ENCODE measurements at regions not wholly inside any gene's neighbourhood (a gene's known extent, or its start where the extent isn't known, plus 50 kb on each side); places are given as distances from the start of the nearest gene placed in this dataset.

DNA sequence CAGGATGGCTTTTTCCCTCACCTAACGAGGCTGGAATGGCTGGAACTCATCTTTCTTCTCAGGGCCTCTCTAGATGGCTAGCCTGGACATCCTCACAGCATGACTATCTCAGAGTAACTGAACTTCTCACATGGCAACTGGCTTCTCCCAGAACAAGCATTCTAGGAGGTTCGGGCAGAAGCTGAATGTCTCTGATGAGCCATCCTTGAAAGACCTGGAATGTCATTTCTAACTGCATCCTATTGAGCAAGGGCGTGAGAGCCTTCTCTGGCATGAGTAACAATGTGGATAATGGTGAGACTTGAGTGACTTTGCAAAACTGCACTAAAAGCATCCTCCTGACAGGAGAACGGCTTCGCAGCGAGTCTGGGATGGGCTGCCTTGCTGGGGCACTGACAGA lies 487.7 kb downstream of the MAT2B start:
- DNase-seq (ENCODE audit: low read depth) = no peak
- no peak overlapping the region for H3K4me3 ChIP-seq (ENCODE audit: low read depth, low read length)
- TF ChIP-seq, protein P1, sequence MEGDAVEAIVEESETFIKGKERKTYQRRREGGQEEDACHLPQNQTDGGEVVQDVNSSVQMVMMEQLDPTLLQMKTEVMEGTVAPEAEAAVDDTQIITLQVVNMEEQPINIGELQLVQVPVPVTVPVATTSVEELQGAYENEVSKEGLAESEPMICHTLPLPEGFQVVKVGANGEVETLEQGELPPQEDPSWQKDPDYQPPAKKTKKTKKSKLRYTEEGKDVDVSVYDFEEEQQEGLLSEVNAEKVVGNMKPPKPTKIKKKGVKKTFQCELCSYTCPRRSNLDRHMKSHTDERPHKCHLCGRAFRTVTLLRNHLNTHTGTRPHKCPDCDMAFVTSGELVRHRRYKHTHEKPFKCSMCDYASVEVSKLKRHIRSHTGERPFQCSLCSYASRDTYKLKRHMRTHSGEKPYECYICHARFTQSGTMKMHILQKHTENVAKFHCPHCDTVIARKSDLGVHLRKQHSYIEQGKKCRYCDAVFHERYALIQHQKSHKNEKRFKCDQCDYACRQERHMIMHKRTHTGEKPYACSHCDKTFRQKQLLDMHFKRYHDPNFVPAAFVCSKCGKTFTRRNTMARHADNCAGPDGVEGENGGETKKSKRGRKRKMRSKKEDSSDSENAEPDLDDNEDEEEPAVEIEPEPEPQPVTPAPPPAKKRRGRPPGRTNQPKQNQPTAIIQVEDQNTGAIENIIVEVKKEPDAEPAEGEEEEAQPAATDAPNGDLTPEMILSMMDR (IDR thresholded peaks at IDR 0.05; ENCODE audit: low read depth, low read length, missing control alignments) = no peak

DNA sequence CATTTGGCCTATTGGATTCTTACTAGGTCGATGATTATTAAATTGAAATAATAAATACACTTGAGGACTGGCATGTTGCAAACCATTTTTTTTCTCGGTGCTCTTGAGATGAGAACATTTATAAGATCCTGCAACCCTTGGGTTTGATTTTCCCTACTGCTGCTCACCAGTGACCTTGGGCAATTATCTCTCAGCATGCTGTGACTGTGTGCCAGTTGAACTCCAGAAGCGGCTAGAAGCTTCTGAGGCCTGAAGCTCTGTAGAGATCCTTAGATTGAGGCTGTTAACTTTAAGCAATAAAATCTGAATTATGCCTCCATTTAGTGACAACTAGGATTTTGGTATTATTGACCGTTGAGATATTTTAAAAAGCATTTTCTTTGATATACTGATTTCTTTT lies 489.8 kb downstream of the MAT2B start:
- H3K4me3 ChIP-seq (ENCODE audit: low read depth, low read length) = no peak overlapping the region
- DNase-seq (ENCODE audit: low read depth) = no peak
- TF ChIP-seq, protein P1 (IDR thresholded peaks at IDR 0.05; ENCODE audit: low read depth, low read length, missing control alignments) = no peak

DNA sequence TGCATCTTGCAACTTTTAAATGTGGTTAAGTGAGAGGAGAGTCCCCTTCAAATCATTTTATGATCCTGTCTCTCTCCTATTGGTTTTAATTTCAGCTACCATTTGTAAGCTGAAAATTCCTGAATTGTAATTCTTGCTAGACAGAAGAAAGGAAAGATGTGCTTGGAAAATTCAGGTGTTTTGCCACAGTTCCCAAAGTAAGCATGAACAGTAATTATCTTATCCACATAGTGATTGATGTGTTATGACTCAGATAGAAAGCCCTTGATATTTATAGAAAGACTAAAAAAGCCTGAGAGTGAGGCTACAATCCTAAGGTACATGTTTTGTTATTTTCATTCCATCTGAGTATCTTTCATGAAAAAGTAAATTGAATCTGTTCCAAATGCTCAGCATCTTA lies 492.5 kb downstream of the MAT2B start:
- DNase-seq (ENCODE audit: low read depth) = no peak
- H3K4me3 ChIP-seq (ENCODE audit: low read depth, low read length) = no peak overlapping the region
- TF ChIP-seq, protein P1 (IDR thresholded peaks at IDR 0.05; ENCODE audit: low read depth, low read length, missing control alignments) = no peak

DNA sequence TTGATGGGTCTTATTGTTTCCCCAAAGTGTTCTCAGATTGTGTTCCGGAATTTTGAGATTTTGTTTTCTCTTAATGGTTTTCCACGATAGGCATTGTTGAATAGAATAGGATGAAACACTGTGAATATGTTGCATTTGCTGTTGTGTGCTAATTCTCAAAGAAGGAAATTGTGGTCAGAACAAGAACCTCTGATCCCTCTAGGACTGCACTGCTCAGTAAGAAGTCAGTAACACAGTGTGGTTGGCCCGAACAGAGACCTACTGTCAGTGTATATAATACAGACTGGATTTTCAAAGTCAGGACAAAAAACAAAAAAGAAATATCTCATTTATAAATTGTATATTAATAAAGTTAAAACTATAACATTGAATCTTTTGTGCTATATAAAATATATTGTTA lies 494.8 kb downstream of the MAT2B start:
- DNase-seq (ENCODE audit: low read depth) = no peak
- TF ChIP-seq, protein P1 (IDR thresholded peaks at IDR 0.05; ENCODE audit: low read depth, low read length, missing control alignments) = no peak
- H3K4me3 ChIP-seq (ENCODE audit: low read depth, low read length) = no peak overlapping the region

- TF ChIP-seq, protein P1 (IDR thresholded peaks at IDR 0.05; ENCODE audit: low read depth, low read length, missing control alignments) = no peak
- no peak overlapping the region for H3K4me3 ChIP-seq (ENCODE audit: low read depth, low read length)
- no peak for DNase-seq (ENCODE audit: low read depth)
These were observed 495.4 kb downstream of the MAT2B start for GRCh38 chr5:164000819-164001218.

GRCh38 chr5:164002214-164002613 lies 496.8 kb downstream of the MAT2B start:
- no peak overlapping the region for H3K4me3 ChIP-seq (ENCODE audit: low read depth, low read length)
- TF ChIP-seq, protein P1 (IDR thresholded peaks at IDR 0.05; ENCODE audit: low read depth, low read length, missing control alignments) = no peak
- no peak for DNase-seq (ENCODE audit: low read depth)

- H3K4me3 ChIP-seq (ENCODE audit: low read depth, low read length) = no peak overlapping the region
- TF ChIP-seq, protein P1 (IDR thresholded peaks at IDR 0.05; ENCODE audit: low read depth, low read length, missing control alignments) = no peak
- no peak for DNase-seq (ENCODE audit: low read depth)
These were observed 497.2 kb downstream of the MAT2B start for GRCh38 chr5:164002628-164003027.

Measured in GM12864 (cell line).